ENCODE measurements at regions not wholly inside any gene's neighbourhood (a gene's known extent, or its start where the extent isn't known, plus 50 kb on each side); places are given as distances from the start of the nearest gene placed in this dataset.

- no peak for DNase-seq
Measured at GRCh38 chr20:63145156-63145555, 70.8 kb downstream of the YTHDF1 start.

GRCh38 chr20:63142933-63143332, 73.0 kb downstream of the YTHDF1 start:
- DNase-seq: no peak

DNA sequence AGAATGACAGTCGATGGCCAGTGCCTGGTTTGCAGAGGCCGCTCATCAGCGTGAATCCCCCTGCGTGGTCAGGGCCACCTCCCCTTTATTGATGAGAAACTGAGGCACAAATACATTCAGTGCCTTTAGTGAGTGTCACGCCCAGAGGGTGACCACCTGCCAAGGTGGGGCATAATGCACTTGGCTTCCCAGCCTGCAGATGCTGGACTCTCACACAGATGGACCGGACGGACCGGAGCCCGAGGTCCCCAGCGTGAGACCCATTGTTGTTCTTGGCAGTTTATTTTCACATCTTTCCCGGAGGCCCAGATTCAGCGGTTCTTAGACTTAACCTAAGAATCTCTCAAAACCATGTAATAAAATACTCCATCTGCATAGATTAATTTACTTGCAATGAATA, 74.4 kb downstream of the YTHDF1 start:
- no peak for DNase-seq

- no peak for DNase-seq
Measured at GRCh38 chr20:63140514-63141433, 75.2 kb downstream of the YTHDF1 start.

- DNase-seq: no peak
Measured at GRCh38 chr20:63139837-63140236, 76.1 kb downstream of the YTHDF1 start.

DNA sequence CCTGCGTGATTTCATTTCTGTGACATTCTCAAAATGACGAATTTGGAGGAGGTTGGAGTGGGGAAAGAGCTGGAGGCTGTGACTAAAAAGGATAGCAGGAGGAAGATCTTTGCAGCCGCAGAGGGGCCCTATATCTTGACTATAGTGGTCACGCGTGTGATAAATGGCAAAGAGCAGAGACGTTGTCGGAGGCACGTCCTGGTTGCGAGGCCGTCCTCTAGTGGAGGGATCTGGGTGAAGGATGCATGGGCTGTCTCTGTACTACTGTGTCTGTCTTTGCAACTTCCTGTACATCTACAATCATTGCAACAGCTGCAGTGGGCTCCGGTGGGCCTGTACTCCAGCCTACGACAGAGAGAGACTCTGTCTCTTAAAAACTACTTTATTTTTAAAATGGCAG, 76.6 kb downstream of the YTHDF1 start:
- no peak for DNase-seq

DNA sequence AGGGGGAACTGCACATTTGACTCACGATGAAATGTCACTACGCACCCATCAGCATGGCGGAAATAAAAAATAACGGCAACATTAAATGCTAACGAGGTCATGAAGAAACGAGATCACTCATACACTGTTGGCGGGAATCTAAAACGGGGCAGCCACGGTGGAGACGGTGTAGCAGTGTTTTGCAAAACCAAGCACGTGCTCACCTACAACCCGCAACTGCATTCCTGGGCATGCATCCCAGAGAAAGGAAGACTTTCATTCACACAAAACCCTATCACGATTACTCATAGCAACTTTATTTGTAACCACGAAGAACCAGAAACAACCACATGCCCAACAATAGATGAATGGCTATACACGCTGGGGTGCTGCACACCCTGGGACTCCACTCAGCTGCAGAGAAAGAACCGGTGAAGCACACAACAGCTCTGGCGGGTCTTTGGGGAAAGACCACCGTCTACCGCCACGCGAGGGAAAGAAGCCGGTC, 77.0 kb downstream of the YTHDF1 start:
- DNase-seq: no peak

DNA sequence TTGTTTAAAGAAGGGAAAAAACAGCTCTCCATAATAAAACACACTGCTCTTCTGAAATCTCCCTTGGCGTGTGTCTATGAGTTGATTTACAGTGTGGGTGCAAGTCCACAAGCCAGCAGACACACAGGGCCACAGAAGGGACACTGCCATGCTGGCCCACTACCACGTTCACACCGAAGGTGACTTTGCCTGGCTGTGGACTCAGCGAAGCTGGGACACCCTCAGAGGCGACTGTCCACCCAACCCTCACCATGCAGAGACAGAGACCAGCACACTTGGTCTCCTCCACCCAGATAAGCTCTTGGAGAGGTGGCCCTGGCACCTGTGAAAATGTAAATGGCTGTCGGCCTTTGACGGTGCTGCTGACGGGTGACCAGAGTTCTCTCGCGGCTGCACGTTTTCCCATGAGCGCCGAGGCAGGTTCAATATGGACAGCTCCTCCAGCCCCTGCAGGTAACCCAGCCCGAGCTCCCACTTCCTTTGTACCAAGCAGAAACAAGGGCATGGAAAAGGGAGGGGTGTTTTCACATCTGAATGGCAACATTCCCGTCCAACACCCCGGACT, 78.0 kb downstream of the YTHDF1 start:
- no peak for DNase-seq

DNA sequence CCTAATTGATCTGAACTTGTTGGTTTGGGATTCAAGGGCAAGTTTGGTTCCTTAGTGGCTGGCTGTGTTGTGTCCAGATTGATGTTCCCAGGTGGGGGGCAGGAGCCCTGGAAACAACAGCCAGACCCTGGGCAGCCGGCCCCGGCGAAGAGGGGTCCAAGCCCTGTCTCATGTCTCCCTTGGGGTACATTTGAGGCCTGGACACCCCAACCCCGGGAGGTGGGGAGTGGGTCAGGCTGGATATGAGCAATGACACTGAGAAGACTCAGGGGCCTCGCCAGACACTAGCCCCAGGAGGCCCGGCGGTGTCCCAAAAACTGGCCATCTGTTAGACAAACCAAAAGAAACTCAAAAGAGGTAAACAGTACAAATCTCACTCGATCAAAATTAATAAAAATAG, 79.6 kb downstream of the YTHDF1 start:
- no peak for DNase-seq

- DNase-seq: no peak
Measured at GRCh38 chr20:63135411-63135810, 80.5 kb downstream of the YTHDF1 start.

- peak; percentile 25 for DNase-seq
Measured at GRCh38 chr20:63134711-63135361, 81.1 kb downstream of the YTHDF1 start.

GRCh38 chr20:63134201-63134612, 81.7 kb downstream of the YTHDF1 start:
- no peak for DNase-seq

DNA sequence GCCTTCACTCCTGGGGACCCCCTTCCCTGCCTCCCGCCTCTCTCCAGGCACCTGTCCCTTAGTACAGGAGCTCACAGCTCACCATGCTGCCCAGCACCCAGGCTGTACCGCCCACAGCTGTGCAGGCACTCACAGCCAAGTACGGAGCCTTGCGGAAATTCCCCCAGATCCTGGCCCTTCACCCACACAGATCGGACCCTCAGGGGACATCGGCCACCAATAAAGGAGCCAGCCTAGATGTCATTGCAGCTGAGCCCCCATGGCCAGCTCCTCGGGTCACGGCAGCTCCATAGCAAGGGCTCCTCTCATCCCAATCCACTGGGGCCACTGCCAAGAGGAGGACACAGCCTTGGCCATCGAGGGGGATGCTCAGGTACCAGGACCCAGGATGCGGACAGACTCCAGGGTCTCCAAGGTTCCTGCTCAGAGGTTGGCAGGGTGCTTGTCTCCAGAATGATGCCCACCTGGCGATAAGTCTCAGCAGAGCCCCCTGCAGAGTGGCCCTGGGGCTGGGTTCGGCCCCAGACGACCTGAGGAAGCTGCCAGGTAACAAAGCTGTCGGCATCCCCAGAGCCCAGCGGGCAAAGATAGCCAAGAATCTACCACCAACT, 82.3 kb downstream of the YTHDF1 start:
- DNase-seq: no peak

- DNase-seq: no peak
Measured at GRCh38 chr20:63132715-63133471, 83.0 kb downstream of the YTHDF1 start.

DNA sequence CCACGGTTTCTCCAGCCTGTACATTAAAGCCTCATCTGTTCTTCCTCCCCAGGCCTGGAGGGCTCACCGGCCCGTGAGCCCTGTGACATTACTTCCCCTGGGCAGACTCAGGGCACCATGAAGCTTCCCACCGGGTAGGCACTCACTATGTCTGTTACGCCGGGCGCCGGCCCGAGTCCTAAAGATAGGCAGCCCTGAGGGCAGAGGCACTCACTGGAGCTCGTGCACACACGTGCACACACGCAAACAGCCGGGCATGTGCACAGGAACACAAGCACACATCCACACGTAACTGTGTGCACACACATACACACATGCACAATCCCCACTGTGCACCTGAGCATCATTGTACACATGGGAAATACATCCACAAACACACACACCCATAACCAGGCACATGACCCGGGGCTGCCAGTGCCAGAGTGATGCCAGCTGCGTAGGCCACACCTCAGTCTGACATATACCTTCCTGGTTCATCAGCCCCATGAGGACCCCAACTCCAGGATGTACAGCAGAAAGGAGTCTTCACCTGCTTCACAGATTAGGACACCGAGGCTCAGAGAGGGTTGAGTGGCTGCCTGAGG, 83.7 kb downstream of the YTHDF1 start:
- DNase-seq: no peak

- DNase-seq: no peak
Measured at GRCh38 chr20:63130658-63131577, 85.0 kb downstream of the YTHDF1 start.

GRCh38 chr20:63129991-63130657, 85.8 kb downstream of the YTHDF1 start:
- no peak for DNase-seq

DNA sequence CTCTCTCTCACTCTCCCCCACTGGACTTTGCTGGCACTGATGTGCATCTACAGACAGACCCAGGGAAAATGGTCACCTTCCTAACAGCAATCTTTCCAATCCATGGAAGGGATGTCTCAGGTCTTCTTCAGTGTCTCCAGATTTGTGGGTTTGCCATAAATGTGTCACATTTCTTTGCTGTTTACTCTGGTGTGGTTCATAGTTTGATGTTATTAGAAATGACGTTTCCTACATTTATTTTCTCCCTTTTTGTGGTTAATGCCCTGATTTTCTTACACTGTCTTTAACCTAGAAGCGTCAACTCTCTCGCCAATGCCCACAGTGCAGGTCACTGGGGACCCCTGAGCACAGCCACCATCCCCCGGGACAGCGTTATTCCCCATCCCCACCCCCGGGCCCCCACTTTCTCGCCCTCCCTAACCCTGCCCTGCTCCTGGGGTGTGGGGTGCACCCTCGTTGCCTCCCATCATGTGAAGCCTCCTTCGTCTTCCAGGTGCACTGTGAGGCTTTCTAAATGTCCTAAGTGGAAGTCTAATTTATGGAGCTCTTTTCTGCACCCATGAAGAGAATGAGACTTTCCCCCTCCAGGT, 86.5 kb downstream of the YTHDF1 start:
- no peak for DNase-seq

- no peak for DNase-seq
Measured at GRCh38 chr20:63128956-63129355, 87.0 kb downstream of the YTHDF1 start.

GRCh38 chr20:63128367-63128766, 87.6 kb downstream of the YTHDF1 start:
- DNase-seq: no peak

Measured in activated T-cell treated with anti-CD3 and anti-CD28 coated beads, Interleukin-2, amount 50 U/mL, for 1 hour (primary cell).